NCI-H526 (cell line): ENCODE measurements at regions not wholly inside any gene's neighbourhood (a gene's known extent, or its start where the extent isn't known, plus 50 kb on each side); places are given as distances from the start of the nearest gene placed in this dataset.
"Not testable (repeated sequence)": the region's sequence is repeated elsewhere in the genome, so short reads cannot be mapped to it uniquely, and the experiment has no call there.

ENCODE experiments used
- DNase-seq, 2 experiments: peaks; one replicate each; lab custom pipeline; 2025; lab: John Stamatoyannopoulos, UW

DNA sequence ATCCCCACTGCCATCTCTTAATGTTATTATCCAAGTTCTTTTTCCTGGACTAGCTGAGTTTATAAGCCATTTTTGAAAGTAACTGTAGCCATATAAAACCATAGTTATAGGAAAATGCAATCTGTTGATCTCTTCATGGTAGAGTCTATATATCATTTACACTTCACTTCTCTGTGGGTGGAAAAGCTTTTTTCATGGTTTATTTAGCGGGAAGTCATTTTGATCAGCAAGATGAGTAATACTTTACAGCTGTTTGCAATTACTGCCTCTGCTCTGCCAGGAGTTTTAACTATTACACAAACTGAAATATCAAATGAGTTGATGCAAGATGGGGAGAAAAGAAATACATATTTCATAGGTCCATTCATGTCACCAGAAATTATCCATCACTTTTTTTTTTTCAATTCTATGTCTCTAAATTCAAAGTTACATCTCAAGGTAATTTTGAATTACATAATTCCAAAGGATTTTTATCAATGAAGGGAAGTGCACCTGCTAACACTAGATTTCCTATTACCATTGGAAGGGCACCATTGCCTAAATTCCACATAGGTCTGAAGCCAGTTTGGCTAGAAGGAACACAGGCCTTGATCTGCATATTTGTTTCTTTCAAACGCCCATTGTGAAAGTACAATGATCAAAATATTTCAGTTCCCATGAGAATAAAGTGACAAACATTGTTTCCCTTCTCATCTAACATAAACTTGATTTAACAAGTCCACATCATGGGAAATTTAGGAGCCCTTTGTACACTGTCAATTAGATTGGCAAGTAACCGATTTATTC is 296.7 kb downstream of the ZNF326 start:
- DNase-seq: no peak

DNA sequence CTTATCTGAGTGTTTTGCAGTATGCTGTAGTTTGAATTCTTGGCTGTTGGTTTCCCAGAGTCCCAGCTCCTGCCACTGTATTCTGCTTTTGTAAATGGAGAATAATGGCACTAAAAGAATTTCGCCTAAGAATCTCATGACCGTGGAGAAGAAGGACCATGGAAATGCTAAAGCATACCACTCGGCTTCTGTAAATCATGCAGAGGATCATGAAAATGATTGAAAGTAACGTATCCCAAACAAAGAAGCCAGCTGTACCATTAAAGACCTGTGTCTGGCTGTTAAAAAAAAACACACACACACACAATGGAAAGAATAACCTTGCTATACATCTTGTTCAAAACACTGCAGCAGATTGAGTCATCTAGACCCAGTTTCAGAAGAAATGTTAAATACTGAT is 287.9 kb downstream of the ZNF326 start:
- DNase-seq: no peak

DNA sequence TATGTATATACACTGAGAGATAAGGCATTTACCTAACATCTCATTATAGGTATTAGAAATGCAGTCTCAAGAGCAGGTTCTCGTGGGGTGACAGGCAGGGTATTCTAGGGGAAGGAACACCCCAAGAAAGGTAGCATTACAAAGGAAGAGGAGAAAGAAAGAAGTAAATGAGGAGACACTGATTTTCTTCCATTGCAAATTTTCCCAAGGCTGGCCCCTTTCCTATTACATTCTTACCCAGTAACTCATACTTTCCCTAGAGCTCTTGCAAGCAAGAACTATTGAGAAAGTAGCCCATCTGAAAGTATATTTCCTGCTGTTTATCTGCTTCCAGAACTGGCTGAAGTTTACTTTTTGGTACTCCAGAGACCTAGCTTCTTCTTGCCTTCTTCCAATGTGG is 287.0 kb downstream of the ZNF326 start:
- not testable (repeated sequence) for DNase-seq

DNA sequence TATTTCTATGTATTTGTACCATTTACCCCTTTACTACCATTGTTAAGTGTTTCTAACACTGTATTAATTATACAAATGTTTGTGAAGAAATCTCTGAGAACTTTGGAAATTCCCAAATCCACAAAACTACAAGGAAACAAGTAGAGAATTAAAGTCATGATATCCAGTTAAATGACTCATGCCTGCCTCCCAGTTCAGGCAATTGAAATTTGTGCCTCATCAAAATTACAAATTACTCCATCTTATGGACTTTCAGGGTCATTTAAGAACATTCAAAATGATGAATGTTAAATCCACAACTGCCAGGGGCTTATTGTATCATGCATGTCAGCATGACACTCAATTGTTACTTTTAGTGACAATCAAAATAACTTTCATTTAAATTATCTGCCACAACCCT is 282.4 kb downstream of the ZNF326 start:
- DNase-seq: no peak

DNA sequence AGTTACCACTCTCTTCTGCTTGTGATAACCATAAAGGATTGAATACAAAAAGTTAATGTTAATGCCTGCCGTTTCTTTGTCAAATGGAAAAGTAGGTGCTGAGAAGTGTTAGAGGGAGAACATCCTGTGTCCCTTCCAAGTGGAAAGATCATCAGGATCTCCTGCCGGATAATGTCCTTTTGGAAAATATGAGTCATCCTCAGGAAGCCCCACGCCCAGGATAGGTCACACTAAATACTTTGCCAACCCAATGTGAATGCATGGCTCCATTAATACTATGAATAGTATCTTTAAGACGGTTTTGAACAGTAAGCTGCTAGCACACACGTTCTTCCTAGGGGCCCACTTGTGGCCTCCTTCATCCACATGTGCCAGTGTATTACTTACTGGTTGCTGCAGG is 279.5 kb downstream of the ZNF326 start:
- no peak for DNase-seq

DNA sequence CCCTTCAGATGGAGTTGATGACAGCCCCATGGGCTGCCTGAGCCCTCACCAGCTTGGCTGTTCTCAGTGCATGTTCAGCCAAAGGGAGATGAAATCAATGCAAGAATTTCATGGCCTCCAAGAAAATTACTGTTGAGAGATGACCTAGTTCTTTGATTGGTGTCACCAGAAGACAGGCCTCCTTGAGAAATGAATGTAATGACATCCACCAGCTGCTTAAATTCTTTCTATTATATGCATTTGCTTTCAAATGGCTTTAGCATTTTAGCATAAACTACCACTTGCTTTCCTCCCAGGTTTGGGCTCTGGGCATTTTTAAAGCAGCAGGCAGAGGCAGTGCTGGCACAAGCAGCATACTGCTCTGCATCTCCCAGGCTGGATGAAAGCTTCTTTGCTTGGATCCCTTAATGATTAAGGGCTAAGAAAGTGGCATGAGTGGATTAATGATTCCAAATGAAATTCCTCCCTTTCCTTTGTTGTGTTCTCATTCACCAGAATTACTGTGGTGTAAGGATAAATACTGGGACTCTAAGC is 278.4 kb downstream of the ZNF326 start:
- no peak for DNase-seq

DNA sequence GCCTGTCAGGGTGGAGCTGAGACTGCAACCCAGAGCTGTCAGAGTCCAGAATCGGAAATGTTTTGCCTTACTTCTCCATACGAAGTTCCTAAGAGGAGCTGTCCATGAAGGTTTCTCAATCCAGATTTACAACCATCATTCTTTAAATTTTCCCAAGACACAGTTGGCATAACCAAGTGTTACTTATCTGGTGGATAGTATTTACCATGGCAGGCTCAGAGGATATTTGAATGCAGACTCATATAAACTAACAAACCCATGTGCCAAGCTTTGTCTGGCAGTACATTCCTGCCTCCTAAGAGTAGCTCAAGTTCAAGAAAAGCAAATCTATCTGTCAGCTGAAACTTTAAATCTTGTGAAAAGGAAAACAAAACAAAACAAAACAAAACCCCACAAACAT is 267.9 kb downstream of the ZNF326 start:
- DNase-seq: no peak

DNA sequence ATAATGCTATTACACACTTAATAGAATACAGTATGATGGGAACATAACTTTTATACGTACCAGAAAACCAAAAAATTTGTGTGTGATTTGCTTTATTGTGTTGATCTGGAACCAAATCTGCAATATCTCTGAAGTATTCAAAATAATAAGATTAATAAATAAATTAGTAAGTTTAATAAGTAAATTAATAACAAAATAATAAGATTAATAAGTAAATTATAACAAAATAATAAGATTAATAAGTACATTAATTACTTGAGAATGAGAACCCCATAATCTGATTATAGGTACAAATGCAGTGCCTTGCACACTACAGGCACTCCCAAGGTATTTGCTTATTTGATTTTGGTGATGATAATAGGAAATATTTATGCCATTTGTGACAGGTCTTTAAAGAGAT is 267.4 kb downstream of the ZNF326 start:
- DNase-seq: no peak

DNA sequence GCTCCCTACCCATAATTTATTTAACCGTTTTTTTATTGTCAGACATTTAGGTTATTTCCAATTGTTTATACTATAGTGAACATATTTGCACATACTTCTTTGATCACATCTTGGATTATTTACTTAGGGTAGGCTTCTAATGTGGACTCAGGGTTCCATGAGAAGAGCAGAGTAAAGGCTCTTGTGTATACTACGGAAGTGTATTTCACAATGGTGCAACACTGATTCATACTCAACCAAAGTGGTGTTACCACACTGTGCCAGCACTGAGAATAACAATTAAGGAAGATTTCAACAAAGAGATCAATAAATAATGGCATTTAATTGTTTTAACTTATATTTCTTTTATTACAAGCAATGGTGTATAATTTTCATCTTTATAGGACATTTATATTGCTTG is 251.2 kb downstream of the ZNF326 start:
- DNase-seq: no peak

DNA sequence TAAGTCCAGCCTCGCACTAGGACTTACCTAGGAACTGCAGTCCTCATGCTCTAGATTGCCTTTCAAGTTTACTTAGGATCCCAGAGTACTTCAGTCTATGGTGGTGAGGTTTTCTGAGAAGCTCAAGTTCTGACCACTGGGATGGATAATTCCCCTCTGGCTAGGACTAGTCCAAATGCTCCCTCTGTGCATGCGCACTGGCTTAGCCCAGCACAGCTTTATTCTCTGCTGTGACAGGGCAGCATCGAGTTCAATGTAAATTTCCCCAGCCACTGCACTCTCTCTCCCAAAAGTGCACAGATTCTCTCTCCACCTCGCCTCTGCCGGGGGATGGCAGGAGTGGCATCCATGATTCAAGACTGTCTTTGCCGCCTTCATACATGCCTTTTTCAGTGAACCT is 241.6 kb downstream of the ZNF326 start:
- DNase-seq: no peak

DNA sequence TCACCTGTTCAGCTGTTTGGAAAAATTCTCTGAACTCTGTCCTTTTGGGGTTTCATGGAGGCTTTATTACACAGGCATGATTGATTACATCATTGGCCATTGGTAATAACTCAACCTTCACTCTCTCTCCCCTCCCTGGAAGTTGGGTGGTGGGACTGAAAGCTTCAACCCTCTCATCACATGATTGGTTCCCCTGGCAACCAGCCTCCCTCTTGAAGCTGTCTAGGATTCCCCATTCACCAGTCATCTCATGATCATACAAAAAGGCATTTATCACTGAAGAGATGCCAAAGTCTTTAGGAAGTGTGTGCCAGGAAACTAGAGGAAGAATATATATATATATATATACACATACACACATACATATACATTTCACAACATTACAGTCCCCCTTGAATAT is 228.5 kb downstream of the ZNF326 start:
- no peak for DNase-seq

DNA sequence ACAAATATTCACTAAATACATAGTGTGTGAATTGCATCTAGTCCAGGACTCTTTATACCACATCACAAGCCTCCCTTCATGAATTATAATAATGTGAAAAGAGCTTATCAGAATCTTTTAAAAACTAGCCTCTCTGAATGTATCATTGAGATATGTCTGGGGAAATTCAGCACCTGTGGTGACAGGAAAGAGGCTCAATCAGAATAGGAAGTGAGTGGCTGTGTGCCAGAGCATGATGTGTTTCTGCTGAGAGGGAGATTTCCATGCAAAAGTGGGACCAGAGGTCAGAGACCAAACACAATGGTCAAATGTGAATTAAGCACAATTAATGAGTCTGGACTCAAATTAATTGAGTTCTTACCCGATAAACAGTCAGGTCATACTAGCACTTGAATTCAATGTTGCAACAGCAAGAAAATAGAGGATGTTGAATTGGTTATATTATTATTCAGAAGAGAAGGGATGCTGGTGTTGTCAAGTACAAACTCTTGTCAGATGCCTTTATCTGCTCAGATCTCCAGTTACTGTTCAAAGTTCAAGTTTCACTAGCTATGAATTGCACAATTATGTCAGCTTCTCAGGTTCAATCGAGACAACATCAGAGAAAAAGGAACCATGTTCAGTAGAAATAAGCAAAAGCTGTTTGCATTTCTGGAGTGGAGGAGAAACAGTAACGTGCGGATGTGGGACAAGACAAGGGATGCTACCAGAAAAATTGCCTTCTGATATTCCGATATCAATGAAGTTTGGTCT is 226.2 kb downstream of the ZNF326 start:
- DNase-seq: peak in 1 of 2 experiments; percentile 34

DNA sequence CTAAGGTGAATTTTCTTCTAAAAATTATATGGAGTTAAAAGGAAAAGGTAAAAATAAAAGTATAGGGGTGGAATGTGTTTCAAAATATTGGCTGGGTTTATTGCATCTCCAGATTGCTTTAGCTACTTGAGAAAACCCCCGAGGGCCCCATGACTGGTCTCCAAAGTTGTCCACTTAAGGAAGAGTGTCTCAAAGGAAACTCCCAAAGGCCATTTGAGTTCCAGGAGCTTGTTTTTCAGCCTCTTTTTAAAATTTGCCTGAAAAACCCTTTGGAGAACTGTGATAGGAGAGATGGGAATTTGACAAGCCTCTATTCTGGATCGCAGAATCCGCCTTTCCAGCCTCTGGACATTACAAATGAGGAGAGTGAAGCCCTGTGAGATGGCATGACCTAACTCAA is 225.6 kb downstream of the ZNF326 start:
- no peak for DNase-seq

DNA sequence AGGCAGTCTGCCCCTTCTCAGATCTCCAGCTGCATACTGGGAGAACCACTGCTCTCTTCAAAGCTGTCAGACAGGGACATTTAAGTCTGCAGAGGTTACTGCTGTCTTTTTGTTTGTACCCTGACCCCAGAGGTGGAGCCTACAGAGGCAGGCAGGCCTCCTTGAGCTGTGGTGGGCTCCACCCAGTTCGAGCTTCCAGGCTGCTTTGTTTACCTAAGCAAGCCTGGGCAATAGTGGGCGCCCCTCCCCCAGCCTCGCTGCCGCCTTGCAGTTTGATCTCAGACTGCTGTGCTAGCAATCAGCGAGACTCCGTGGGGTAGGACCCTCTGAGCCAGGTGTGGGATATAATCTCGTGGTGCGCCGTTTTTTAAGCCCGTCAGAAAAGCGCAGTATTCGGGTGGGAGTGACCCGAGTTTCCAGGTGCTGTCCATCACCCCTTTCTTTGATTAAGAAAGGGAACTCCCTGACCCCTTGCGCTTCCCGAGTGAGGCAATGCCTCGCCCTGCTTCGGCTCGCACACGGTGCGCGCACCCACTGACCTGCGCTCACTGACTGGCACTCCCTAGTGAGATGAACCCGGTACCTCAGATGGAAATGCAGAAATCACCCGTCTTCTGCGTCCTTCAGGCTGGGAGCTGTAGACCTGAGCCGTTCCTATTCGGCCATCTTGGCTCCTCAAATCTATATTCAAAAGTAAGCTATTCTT is 224.4 kb downstream of the ZNF326 start:
- peak in 1 of 2 experiments; percentile 34 for DNase-seq

DNA sequence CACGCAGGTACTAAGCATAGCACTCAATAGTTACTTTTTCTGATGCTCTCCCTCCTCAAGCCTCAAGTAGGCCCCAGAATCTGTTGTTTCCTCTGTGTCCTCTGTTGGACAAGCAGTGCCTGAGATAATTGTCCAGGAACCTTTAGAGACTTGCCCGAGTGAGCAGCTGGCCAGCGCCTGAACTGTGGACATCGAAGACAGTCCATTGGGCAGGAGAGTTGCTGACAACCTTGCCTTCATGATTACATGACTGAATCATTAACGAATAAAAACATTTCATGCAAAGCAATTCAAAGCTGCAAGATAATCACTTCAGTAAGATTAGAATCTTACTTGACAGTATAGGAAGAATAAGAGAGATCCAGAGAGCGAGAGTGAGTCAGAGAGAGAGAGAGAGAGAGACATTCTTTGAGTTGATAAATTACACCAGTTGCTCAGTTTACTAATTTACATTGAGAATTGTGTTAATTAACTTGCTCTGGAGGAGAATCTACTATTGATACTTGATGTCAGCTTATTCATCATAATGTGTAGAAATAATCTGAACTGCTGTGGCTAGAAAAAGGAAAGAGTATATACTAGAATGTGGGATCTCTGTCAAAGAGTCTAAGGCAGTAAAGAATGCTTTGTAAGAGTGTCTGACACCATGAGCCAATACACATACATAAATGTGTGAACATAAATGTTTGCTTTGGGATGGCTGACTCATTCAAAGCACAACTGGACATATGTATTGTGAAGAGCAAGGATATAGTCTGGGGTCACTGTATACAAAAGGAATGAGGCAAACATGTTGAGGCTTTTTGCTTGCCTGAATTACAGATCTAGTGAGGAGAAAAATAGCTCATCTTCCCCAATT is 216.0 kb downstream of the ZNF326 start:
- DNase-seq: no peak

DNA sequence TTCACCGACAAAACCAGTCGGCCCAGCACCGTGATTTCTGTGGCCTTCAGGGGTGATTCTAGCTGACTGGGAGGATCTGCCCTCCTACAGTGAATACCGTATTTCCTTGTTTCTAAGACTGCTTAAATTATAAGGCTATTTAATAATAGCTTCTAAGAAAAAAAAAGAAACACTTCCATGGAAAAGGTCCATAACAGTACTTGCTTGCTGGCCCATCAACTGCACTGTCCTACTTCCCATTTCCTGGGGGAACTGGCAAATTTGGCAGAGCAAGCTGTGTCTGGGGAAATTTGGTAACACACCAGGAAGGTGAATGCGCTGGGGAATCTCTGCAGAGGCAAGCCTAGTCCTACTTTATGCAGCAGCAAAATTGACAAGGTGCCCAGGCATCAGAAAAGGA is 214.0 kb downstream of the ZNF326 start:
- DNase-seq: no peak

DNA sequence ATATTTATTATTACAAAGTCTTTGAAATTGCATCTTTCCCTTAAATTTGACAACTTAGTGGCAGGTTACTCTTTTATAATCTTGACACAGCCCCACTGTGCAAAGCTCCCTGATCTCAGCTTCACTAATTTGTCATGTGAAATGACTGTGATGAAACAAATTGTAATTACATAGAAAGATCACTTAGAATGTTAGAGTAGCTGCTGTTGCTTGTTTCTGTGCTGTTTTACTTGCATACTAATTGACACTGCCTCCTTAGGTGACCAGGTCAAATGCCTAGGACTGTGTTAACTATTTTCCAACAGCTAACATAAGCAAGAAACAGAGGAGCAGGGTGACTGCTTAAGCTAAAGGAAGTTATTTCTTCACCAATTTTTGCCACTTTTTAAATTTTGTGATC is 211.3 kb downstream of the ZNF326 start:
- no peak for DNase-seq

DNA sequence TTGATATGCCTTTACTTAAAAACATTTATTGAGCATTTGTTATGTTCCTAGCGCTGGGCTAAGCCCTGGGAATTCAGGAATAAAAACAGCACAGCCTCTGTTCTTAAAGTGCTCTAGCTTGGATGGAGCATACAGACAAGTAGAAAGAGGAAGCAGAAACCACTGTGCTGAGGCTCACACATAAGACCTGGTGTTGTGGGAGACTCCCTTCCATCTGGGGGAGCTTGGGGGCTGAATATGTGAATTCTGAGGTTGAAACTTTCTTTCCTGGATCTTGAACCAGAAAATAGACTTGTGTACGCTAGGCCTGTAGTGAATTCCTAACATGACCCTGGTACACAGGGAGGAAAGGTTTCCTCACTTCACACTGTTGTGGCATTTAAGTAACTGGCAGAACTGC is 209.9 kb downstream of the ZNF326 start:
- DNase-seq: no peak

DNA sequence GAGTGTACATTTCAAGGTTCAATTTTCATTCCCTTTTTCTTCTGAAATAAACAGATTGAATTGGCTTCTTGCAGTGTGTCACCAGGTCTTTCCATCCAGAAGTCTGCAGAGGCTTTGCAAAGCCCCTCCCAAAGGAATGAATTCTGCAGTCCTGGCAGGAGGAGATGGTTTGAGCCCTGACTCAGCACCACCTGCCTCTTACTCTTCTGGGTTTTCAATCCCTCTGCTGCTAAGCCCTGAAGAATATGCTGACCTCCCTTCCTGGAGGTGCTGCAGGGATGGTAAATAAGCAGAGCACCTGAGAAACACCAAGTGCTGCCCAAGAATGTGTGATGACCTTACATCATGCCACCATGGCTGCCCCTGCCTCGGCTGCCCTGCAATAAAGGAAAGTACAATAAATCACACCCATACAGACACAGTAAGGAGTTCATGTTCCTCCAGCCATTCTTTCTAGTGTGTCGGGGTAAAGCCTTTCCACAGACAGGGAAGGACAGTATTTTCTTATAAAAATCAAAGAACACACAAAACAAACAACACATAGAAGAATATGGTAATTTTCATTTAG is 209.2 kb downstream of the ZNF326 start:
- DNase-seq: no peak

DNA sequence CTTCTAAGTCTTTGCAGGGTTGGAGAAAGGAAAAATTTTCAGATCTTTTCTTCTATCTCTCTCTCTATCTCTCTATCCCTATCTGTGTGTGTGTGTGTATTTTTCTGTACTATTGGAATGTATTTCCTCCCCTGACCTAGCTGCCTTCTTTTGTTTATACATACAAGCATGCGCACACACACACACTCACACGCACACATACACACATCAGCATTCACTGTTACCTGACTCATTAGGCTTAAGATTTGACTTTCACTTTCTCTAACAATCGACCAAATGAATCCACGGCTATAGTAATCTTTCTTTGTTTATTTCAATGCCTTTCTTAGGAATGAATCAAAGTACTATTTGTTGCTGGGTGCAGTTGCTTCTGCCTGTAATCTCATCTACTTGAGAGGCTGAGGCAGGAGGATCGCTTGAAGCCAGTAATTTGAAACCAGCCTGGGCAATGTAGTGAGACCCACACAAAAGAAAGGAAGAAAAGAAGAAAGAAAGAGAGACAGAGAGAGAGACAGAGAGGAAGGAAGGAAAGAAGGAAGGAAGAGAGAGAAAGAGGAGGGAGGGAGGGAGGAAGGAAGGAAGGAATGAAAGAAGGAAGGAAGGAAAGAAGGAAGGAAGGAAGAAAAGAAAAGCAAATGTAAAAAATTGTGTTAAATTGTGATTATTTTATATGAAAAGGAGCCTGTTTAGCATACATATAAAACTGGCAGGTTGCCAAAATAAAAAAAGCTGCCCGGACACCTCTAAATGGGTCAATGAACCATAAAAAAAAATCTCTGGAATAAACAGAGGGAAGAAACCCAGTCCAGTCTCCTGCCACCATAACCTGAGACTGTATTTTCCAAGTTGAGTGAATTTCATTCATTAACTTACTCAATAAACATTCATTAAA is 206.8 kb downstream of the ZNF326 start:
- DNase-seq: no peak
